ENCODE measurements at regions not wholly inside any gene's neighbourhood (a gene's known extent, or its start where the extent isn't known, plus 50 kb on each side); places are given as distances from the start of the nearest gene placed in this dataset.

DNA sequence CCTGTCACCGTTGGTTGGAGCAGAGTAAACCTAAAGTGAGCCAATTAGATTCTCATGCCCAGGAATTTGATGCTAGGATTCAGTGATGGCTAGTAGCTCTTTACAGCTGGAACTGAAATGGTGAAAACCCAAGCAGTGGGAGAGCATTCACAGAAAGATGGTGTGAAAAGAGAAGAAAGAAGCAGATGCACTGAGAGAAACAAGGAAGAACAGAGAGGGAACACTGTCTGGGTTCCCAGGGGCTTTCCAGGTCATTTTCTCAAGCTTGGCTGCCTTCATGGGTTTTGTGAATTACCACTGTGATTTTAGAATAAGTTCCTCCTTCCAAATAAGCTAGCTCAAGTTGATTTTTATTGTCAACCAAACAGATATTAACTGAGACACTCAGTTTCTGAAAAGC, 104.1 kb upstream of the AKIRIN2 start:
- Histone ChIP-seq H3K27me3 (ENCODE audit: insufficient read depth, low read length, poor library complexity, severe bottlenecking) (no peaks in the 10 kb centered on the region), H3K4me1 (ENCODE audit: insufficient read depth, low read length) (no peaks in the 10 kb centered on the region), H3K27ac (ENCODE audit: low read depth, low read length) (no peak overlapping the region), H3K36me3 (ENCODE audit: insufficient read depth, low read length) (no peaks in the 10 kb centered on the region), H3K9me3 (ENCODE audit: low read length) (no peaks in the 10 kb centered on the region), H3K4me3 (ENCODE audit: low read length) (no peak overlapping the region)
- POLR2A ChIA-PET = no interaction called here
- Mint-ChIP-seq H3K4me1 (no peaks in the 10 kb centered on the region), H3K4me3 (no peak overlapping the region), H3K36me3 (no peaks in the 10 kb centered on the region), H3K27me3 (peaks cover 6 to 15% of the 10 kb centered on the region in 2 donors), H3K27ac (no peak overlapping the region), H3K9me3 (no peaks in the 10 kb centered on the region)
- CTCF ChIA-PET = no interaction called here
- DNase-seq = no peak

DNA sequence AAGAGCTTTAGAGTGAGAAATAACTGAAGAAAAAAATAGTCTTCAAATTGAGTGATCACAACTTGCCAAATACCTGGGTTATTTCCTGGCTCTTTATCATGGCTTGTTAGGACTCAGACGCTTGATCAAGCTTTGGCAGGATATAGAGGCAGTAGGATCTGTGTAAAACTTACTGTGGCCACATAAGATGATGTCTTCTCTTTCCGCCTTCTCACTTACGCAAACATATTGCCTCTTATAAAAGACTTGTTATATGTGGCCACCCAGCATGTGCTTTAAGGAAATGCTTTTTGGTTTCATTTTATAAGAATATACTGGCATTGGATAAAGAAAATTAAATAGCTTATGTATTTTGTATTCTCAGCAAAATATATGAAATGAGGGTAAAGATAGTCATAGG, 101.8 kb upstream of the AKIRIN2 start:
- Histone ChIP-seq H3K4me1 (ENCODE audit: insufficient read depth, low read length) (no peaks in the 10 kb centered on the region), H3K36me3 (ENCODE audit: insufficient read depth, low read length) (no peaks in the 10 kb centered on the region), H3K9me3 (ENCODE audit: low read length) (no peaks in the 10 kb centered on the region), H3K27ac (ENCODE audit: low read depth, low read length) (no peak overlapping the region), H3K27me3 (ENCODE audit: insufficient read depth, low read length, poor library complexity, severe bottlenecking) (no peaks in the 10 kb centered on the region), H3K4me3 (ENCODE audit: low read length) (no peak overlapping the region)
- Mint-ChIP-seq H3K9me3 (no peaks in the 10 kb centered on the region), H3K27ac (no peak overlapping the region), H3K4me1 (no peaks in the 10 kb centered on the region), H3K4me3 (no peak overlapping the region), H3K27me3 (peaks cover 6 to 11% of the 10 kb centered on the region in 2 donors), H3K36me3 (no peaks in the 10 kb centered on the region)
- CTCF ChIA-PET = no interaction called here
- no peak for DNase-seq
- POLR2A ChIA-PET = no interaction called here

DNA sequence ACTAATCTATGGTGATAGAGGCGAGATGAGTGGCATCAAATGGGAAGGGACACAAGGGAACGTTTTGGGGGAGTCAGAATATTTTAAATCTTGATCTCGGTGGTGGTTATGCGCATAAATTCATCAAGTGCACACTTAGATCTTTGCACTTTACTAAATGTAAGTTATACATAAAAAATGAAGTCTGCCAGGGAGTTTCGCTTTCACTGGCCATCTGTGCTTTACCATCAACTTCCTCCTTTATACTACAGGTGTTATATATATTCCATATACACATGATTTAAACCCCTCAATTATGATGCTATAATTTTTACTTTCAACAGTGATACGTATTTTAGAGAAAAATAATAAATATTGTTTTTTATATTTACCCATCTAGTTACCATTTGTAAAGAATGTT, 97.6 kb upstream of the AKIRIN2 start:
- H3K27me3 ChIP-seq (ENCODE audit: insufficient read depth, low read length, poor library complexity, severe bottlenecking) = no peaks in the 10 kb centered on the region
- no peaks in the 10 kb centered on the region for H3K9me3 ChIP-seq (ENCODE audit: low read length)
- no peaks in the 10 kb centered on the region for H3K36me3 ChIP-seq (ENCODE audit: insufficient read depth, low read length)
- H3K4me1 ChIP-seq (ENCODE audit: insufficient read depth, low read length) = no peaks in the 10 kb centered on the region
- Mint-ChIP-seq H3K36me3 (no peaks in the 10 kb centered on the region), H3K27ac (no peak overlapping the region), H3K4me3 (no peak overlapping the region), H3K4me1 (no peaks in the 10 kb centered on the region), H3K9me3 (no peaks in the 10 kb centered on the region), H3K27me3 (peaks cover 9 to 12% of the 10 kb centered on the region in 2 donors)
- POLR2A ChIA-PET = no interaction called here
- H3K4me3 ChIP-seq (ENCODE audit: low read length) = no peak overlapping the region
- CTCF ChIA-PET = no interaction called here
- no peak overlapping the region for H3K27ac ChIP-seq (ENCODE audit: low read depth, low read length)
- DNase-seq = no peak

DNA sequence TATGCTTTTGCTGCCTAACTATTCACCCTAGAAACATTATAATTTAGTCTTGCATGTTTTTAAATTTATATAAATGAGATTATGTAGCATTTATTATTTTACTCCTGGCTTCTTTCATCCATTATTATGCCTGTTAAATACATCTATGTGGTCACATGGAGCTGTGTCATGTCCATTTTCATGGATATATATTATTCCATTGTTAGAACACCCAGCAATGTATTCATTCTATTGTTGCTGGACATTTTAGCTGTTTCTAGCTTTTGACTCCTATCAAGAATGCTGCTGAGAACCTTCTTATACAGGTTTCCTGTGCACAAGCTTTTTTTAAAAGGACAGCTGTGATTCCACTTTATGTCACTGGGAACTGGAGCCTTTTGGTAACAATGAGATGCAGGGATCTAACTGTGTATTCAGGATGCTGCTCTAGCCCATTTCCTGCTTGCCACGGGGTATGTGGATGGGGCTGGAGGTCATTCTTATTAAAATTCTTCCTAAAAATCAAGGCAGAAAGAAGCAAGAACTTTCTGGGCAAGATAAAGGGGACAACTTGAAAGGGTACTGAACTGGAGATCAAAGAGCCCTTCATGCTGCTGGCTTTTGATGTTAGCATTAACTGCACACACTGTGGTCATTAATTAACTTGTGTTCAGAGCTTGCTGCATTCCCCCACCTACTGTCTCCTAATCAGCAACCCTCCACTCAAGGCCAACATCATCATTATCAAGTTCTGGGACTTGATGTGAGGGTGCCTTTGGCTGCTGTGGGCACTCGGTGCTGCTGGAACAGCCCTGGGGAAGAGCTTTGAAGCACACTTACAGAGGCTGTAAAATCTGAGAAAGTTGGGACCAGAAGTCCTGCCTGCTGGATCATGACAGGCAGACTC, 96.6 kb upstream of the AKIRIN2 start:
- no peaks in the 10 kb centered on the region for H3K36me3 Mint-ChIP-seq
- no peak overlapping the region for H3K27ac ChIP-seq (ENCODE audit: low read depth, low read length)
- H3K4me3 Mint-ChIP-seq = no peak overlapping the region
- H3K9me3 ChIP-seq (ENCODE audit: low read length) = no peaks in the 10 kb centered on the region
- no peaks in the 10 kb centered on the region for H3K27me3 ChIP-seq (ENCODE audit: insufficient read depth, low read length, poor library complexity, severe bottlenecking)
- ChIA-PET POLR2A (no interaction called here), CTCF (no interaction called here)
- no peaks in the 10 kb centered on the region for H3K36me3 ChIP-seq (ENCODE audit: insufficient read depth, low read length)
- H3K27me3 Mint-ChIP-seq = peaks cover 4 to 12% of the 10 kb centered on the region in 2 donors
- H3K27ac Mint-ChIP-seq = no peak overlapping the region
- H3K4me3 ChIP-seq (ENCODE audit: low read length) = no peak overlapping the region
- H3K9me3 Mint-ChIP-seq = no peaks in the 10 kb centered on the region
- DNase-seq = no peak
- no peaks in the 10 kb centered on the region for H3K4me1 ChIP-seq (ENCODE audit: insufficient read depth, low read length)
- no peaks in the 10 kb centered on the region for H3K4me1 Mint-ChIP-seq

DNA sequence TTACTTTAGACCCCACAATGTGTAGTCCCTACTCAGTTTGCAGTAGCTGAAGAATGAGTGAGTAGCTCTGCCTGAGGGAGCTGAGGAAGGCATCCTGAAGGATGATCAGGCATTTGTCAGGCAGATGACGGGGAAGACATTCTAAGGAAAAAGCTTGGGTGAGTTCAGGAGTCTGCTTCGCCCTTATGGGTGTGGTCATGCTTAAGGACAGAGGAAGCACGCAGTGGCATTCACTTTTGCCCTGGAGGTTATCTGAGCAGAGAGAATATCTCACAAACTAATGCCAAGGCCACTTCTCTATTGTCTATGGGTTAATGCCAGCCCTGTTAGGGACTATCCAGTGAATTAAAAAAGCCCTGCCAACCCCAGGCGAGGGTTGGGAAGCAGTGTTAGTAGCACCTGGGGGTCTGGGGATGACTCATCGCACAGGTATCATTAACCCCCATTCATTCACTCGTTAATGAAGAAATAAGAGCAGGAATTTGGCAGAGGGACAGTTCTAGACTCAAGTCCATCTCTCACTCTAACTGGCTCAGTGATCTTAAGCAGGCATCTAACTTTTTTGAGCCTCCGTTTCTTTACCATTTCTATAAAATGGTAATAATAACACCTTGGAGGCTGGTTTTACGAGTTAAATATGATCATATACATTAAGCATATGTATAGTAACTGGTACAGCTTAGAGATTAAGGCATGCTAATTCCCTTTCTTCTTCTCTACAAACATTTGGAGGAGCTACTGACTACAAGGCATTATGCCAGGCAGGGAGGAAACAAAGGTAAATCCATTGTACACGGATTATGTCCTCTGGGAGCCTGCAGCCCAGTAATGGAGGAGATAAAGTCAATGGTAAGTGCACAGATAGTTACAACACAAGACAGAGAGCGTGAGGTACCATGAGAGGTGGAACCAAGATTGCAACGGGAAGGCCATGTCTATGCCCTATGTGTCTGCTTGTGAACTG, 93.2 kb upstream of the AKIRIN2 start:
- H3K27ac ChIP-seq (ENCODE audit: low read depth, low read length) = no peak overlapping the region
- H3K4me1 ChIP-seq (ENCODE audit: insufficient read depth, low read length) = no peaks in the 10 kb centered on the region

DNA sequence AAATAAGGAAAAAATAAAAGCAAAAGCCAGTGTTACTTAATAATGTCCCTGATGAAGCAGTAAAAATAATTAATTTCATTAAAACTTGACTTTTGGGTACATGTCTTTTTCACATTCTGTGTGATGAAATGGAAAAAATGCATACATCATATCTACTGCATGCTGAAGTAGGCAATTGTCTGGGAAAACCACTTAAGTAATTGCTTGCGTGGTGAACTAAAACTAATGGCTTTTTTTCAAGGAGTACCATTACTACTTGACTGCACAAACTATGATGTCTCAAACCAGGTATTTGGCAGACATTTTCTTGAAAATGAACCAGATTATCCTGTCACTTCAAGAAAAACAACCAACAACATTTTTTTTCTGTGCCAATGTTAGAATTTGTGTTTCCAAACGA, 91.3 kb upstream of the AKIRIN2 start:
- no peak for DNase-seq
- ChIA-PET CTCF (no interaction called here), POLR2A (no interaction called here)
- no peak overlapping the region for H3K4me3 Mint-ChIP-seq
- H3K36me3 Mint-ChIP-seq = no peaks in the 10 kb centered on the region
- Histone ChIP-seq H3K4me1 (ENCODE audit: insufficient read depth, low read length) (no peaks in the 10 kb centered on the region), H3K36me3 (ENCODE audit: insufficient read depth, low read length) (no peaks in the 10 kb centered on the region), H3K27me3 (ENCODE audit: insufficient read depth, low read length, poor library complexity, severe bottlenecking) (no peaks in the 10 kb centered on the region), H3K9me3 (ENCODE audit: low read length) (no peaks in the 10 kb centered on the region), H3K4me3 (ENCODE audit: low read length) (no peak overlapping the region), H3K27ac (ENCODE audit: low read depth, low read length) (no peak overlapping the region)
- no peak overlapping the region for H3K27ac Mint-ChIP-seq
- H3K9me3 Mint-ChIP-seq = no peaks in the 10 kb centered on the region
- peaks cover 0 to 3% of the 10 kb centered on the region in 2 donors for H3K27me3 Mint-ChIP-seq
- H3K4me1 Mint-ChIP-seq = no peaks in the 10 kb centered on the region

More for the DNA sequence above, 93.2 kb upstream of the AKIRIN2 start:
- Mint-ChIP-seq H3K4me3 (no peak overlapping the region), H3K27me3 (peaks cover 0 to 5% of the 10 kb centered on the region in 2 donors), H3K4me1 (no peaks in the 10 kb centered on the region), H3K27ac (no peak overlapping the region), H3K9me3 (no peaks in the 10 kb centered on the region), H3K36me3 (no peaks in the 10 kb centered on the region)
- no peaks in the 10 kb centered on the region for H3K9me3 ChIP-seq (ENCODE audit: low read length)
- ChIA-PET POLR2A (no interaction called here), CTCF (no interaction called here)
- no peak for DNase-seq
- H3K27me3 ChIP-seq (ENCODE audit: insufficient read depth, low read length, poor library complexity, severe bottlenecking) = no peaks in the 10 kb centered on the region
- H3K36me3 ChIP-seq (ENCODE audit: insufficient read depth, low read length) = no peaks in the 10 kb centered on the region
- no peak overlapping the region for H3K4me3 ChIP-seq (ENCODE audit: low read length)

DNA sequence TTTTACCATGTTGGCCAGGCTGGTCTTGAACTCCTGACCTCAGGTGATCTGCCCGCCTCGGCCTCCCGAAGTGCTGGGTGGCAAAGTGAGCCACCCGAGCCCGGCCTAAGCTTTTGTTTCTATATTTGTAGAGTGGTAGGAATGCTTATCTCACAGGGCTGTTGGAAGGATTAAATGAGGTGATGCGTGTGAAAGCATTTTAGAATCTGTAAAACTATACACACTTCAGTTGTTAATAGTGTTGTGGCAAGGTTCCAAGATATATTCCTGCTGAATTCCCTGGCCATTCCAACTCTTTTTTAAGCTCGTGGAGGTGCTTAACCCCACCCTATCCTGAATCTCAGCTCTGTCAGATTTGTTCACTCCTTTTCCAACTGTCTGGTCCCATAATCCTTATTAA, 89.9 kb upstream of the AKIRIN2 start:
- Histone ChIP-seq H3K36me3 (ENCODE audit: insufficient read depth, low read length) (no peaks in the 10 kb centered on the region), H3K27ac (ENCODE audit: low read depth, low read length) (no peak overlapping the region), H3K9me3 (ENCODE audit: low read length) (no peaks in the 10 kb centered on the region), H3K4me3 (ENCODE audit: low read length) (no peak overlapping the region), H3K4me1 (ENCODE audit: insufficient read depth, low read length) (no peaks in the 10 kb centered on the region), H3K27me3 (ENCODE audit: insufficient read depth, low read length, poor library complexity, severe bottlenecking) (no peaks in the 10 kb centered on the region)
- DNase-seq = no peak
- H3K36me3 Mint-ChIP-seq = no peaks in the 10 kb centered on the region
- no peaks in the 10 kb centered on the region for H3K4me1 Mint-ChIP-seq
- ChIA-PET POLR2A (interaction anchor here (0.7 kb wide), 1 partner anchor 254 kb away, joined by 3 read pairs; no protein-coding TSS in a partner anchor), CTCF (no interaction called here)
- no peaks in the 10 kb centered on the region for H3K27me3 Mint-ChIP-seq
- H3K27ac Mint-ChIP-seq = peak overlapping the region in 1 of 8 donors; percentile 63
- no peak overlapping the region for H3K4me3 Mint-ChIP-seq
- no peaks in the 10 kb centered on the region for H3K9me3 Mint-ChIP-seq

DNA sequence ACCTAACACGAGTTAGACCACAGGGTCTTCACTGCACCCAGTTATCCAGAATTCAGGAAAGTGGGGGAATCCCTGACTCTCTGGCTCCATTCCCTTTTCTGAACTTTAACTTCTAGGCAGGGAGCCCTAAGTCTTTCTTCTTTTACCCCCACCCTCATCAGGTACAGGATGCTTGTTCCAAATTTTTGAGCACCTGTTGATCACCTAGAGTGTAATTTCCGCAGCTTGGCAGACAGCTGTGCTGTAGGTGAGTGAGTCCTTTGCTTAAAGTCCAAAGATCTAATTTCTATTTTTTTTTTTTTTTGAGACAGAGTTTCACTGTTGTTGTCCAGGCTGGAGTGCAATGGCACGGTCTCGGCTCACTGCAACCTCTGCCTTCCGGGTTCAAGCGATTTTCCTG, 89.5 kb upstream of the AKIRIN2 start:
- H3K4me3 Mint-ChIP-seq = no peak overlapping the region
- no peaks in the 10 kb centered on the region for H3K36me3 ChIP-seq (ENCODE audit: insufficient read depth, low read length)
- no peaks in the 10 kb centered on the region for H3K27me3 ChIP-seq (ENCODE audit: insufficient read depth, low read length, poor library complexity, severe bottlenecking)
- no peak overlapping the region for H3K4me3 ChIP-seq (ENCODE audit: low read length)
- H3K27ac ChIP-seq (ENCODE audit: low read depth, low read length) = no peak overlapping the region
- no peaks in the 10 kb centered on the region for H3K36me3 Mint-ChIP-seq
- H3K9me3 Mint-ChIP-seq = no peaks in the 10 kb centered on the region
- no peak for DNase-seq
- H3K27ac Mint-ChIP-seq = no peak overlapping the region
- ChIA-PET POLR2A (interaction anchor here (0.7 kb wide), 1 partner anchor 254 kb away, joined by 3 read pairs; no protein-coding TSS in a partner anchor), CTCF (no interaction called here)
- H3K4me1 Mint-ChIP-seq = no peaks in the 10 kb centered on the region
- no peaks in the 10 kb centered on the region for H3K4me1 ChIP-seq (ENCODE audit: insufficient read depth, low read length)
- no peaks in the 10 kb centered on the region for H3K27me3 Mint-ChIP-seq
- no peaks in the 10 kb centered on the region for H3K9me3 ChIP-seq (ENCODE audit: low read length)
